Stimulated activated CD4-positive, alpha-beta T cell treated with anti-CD3 and anti-CD28 coated beads, Interleukin-15, amount 100 ng/mL, for 1 hour (primary cell): ENCODE measurements at regions not wholly inside any gene's neighbourhood (a gene's known extent, or its start where the extent isn't known, plus 50 kb on each side); places are given as distances from the start of the nearest gene placed in this dataset.
A peak's percentile ranks its signal among the peaks of the same experiment; 100 is the strongest.
"Not testable (repeated sequence)": the region's sequence is repeated elsewhere in the genome, so short reads cannot be mapped to it uniquely, and the experiment has no call there.

Experiments used
- DNase-seq, 2 donors: peaks; one replicate each; pipeline ENCODE4 v3.0.0-alpha.2; 2020; ENCODE audit warnings: low read depth in 1 of 2, low spot score in 1 of 2

- no peak for DNase-seq
Measured at GRCh38 chr2:241956521-241957110, 87.1 kb downstream of the RTP5 start.

GRCh38 chr2:241957276-241957675, 87.7 kb downstream of the RTP5 start:
- no peak for DNase-seq

GRCh38 chr2:241958818-241959545, 89.5 kb downstream of the RTP5 start:
- no peak for DNase-seq

- no peak for DNase-seq
Measured at GRCh38 chr2:241959751-241960269, 90.3 kb downstream of the RTP5 start.

GRCh38 chr2:241961454-241961853, 91.9 kb downstream of the RTP5 start:
- no peak for DNase-seq

GRCh38 chr2:241964133-241964532, 94.6 kb downstream of the RTP5 start:
- DNase-seq: no peak

- DNase-seq: peak in 1 of 2 donors; percentile 44
Measured at GRCh38 chr2:241965931-241966412, 96.4 kb downstream of the RTP5 start.

- no peak for DNase-seq
Measured at GRCh38 chr2:241966647-241967466, 97.3 kb downstream of the RTP5 start.

GRCh38 chr2:241967467-241968144, 98.1 kb downstream of the RTP5 start:
- DNase-seq: no peak

GRCh38 chr2:241968417-241968816, 98.9 kb downstream of the RTP5 start:
- DNase-seq: no peak

GRCh38 chr2:241969182-241969581, 99.7 kb downstream of the RTP5 start:
- DNase-seq: not testable (repeated sequence)

- DNase-seq: no peak
Measured at GRCh38 chr2:241970716-241971115, 101.2 kb downstream of the RTP5 start.

GRCh38 chr2:241974096-241974495, 104.6 kb downstream of the RTP5 start:
- no peak for DNase-seq

- DNase-seq: no peak
Measured at GRCh38 chr2:241974851-241975592, 105.5 kb downstream of the RTP5 start.

GRCh38 chr2:241975593-241976284, 106.2 kb downstream of the RTP5 start:
- DNase-seq: no peak

GRCh38 chr2:241976296-241976695, 106.8 kb downstream of the RTP5 start:
- no peak for DNase-seq

GRCh38 chr2:241977557-241978300, 108.2 kb downstream of the RTP5 start:
- DNase-seq: no peak

- DNase-seq: no peak
Measured at GRCh38 chr2:241978670-241979069, 109.1 kb downstream of the RTP5 start.

GRCh38 chr2:241980193-241980592, 110.7 kb downstream of the RTP5 start:
- no peak for DNase-seq
